ENCODE measurements at regions not wholly inside any gene's neighbourhood (a gene's known extent, or its start where the extent isn't known, plus 50 kb on each side); places are given as distances from the start of the nearest gene placed in this dataset.
"Not testable (repeated sequence)": the region's sequence is repeated elsewhere in the genome, so short reads cannot be mapped to it uniquely, and the experiment has no call there.

- DNase-seq (ENCODE audit: low read depth in 2 of 2): no peak
Measured at GRCh38 chr13:80680786-80681366, 339.9 kb upstream of the SPRY2 start.

GRCh38 chr13:80679423-80679822, 338.5 kb upstream of the SPRY2 start:
- no peak for DNase-seq (ENCODE audit: low read depth in 2 of 2)

- no peak for DNase-seq (ENCODE audit: low read depth in 2 of 2)
Measured at GRCh38 chr13:80677227-80677626, 336.3 kb upstream of the SPRY2 start.

- DNase-seq (ENCODE audit: low read depth in 2 of 2): not testable (repeated sequence)
Measured at GRCh38 chr13:80675442-80675841, 334.5 kb upstream of the SPRY2 start.

GRCh38 chr13:80671773-80672172, 330.8 kb upstream of the SPRY2 start:
- DNase-seq (ENCODE audit: low read depth in 2 of 2): no peak

- no peak for DNase-seq (ENCODE audit: low read depth in 2 of 2)
Measured at GRCh38 chr13:80669112-80669511, 328.2 kb upstream of the SPRY2 start.

GRCh38 chr13:80668452-80668851, 327.5 kb upstream of the SPRY2 start:
- no peak for DNase-seq (ENCODE audit: low read depth in 2 of 2)

- DNase-seq (ENCODE audit: low read depth in 2 of 2): no peak
Measured at GRCh38 chr13:80666782-80667552, 326.0 kb upstream of the SPRY2 start.

- DNase-seq (ENCODE audit: low read depth in 2 of 2): no peak
Measured at GRCh38 chr13:80665792-80666333, 324.9 kb upstream of the SPRY2 start.

- no peak for DNase-seq (ENCODE audit: low read depth in 2 of 2)
Measured at GRCh38 chr13:80664950-80665349, 324.0 kb upstream of the SPRY2 start.

GRCh38 chr13:80663788-80664187, 322.9 kb upstream of the SPRY2 start:
- no peak for DNase-seq (ENCODE audit: low read depth in 2 of 2)

- no peak for DNase-seq (ENCODE audit: low read depth in 2 of 2)
Measured at GRCh38 chr13:80658705-80659104, 317.8 kb upstream of the SPRY2 start.

GRCh38 chr13:80656512-80656904, 315.6 kb upstream of the SPRY2 start:
- DNase-seq (ENCODE audit: low read depth in 2 of 2): no peak

GRCh38 chr13:80655778-80656511, 315.0 kb upstream of the SPRY2 start:
- no peak for DNase-seq (ENCODE audit: low read depth in 2 of 2)

GRCh38 chr13:80654638-80655249, 313.8 kb upstream of the SPRY2 start:
- DNase-seq (ENCODE audit: low read depth in 2 of 2): no peak

GRCh38 chr13:80649274-80649673, 308.3 kb upstream of the SPRY2 start:
- DNase-seq (ENCODE audit: low read depth in 2 of 2): no peak

- DNase-seq (ENCODE audit: low read depth in 2 of 2): no peak
Measured at GRCh38 chr13:80642641-80643040, 301.7 kb upstream of the SPRY2 start.

- no peak for DNase-seq (ENCODE audit: low read depth in 2 of 2)
Measured at GRCh38 chr13:80633251-80633650, 292.3 kb upstream of the SPRY2 start.

GRCh38 chr13:80630685-80631121, 289.8 kb upstream of the SPRY2 start:
- no peak for DNase-seq (ENCODE audit: low read depth in 2 of 2)

GRCh38 chr13:80618781-80619180, 277.9 kb upstream of the SPRY2 start:
- DNase-seq (ENCODE audit: low read depth in 2 of 2): no peak

- DNase-seq (ENCODE audit: low read depth in 2 of 2): no peak
Measured at GRCh38 chr13:80612804-80613203, 271.9 kb upstream of the SPRY2 start.

GRCh38 chr13:80611310-80611709, 270.4 kb upstream of the SPRY2 start:
- no peak for DNase-seq (ENCODE audit: low read depth in 2 of 2)
